ENCODE measurements at regions not wholly inside any gene's neighbourhood (a gene's known extent, or its start where the extent isn't known, plus 50 kb on each side); places are given as distances from the start of the nearest gene placed in this dataset.
"Not testable (repeated sequence)": the region's sequence is repeated elsewhere in the genome, so short reads cannot be mapped to it uniquely, and the experiment has no call there.

DNA sequence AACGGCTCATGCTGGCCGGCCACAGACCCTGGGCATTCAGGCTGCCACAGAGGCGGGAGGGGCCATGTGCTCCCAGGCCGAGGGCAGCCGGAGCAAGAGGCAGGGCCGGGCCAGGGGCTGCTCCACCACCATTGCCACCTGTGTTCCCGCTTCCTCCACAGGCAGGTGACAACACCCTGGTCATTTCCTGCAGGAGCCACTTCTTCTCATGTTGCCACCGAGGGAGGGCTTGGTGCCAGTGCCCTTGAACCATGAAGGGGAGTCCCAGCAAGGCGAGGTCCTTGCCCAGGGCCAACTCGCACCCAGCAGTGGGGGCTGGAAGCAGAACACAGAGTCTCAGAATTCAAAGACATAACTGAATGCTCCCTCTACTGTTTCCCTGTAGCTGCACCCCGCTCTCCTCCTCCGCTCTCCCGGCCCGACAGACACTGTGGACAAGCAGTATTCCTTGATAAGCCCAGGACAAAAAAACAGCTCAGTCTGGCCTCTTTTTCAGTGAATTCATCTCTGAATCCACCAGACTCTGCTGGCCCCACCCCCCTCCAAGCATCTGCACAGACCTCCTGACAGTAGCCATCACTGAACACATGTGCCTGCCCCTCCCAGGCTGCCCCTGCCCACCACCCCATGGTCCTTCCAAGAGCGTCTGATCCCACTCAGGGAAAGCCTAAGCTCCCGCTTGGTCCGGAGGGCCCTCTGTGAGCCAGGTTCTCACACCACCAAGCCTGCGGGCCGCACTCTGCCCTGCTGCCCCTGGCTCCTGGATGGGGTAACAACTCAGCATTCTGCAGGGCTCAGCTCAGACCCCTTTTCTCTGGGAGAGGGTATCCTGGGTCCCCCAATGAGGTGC lies 1074.9 kb downstream of the RPIA start:
- H3K27me3 Mint-ChIP-seq; H3K4me1 Mint-ChIP-seq (ENCODE audit: unreplicated experiment); H3K36me3 Mint-ChIP-seq; H3K27ac Mint-ChIP-seq; H3K4me3 Mint-ChIP-seq: not testable (repeated sequence)
- peak; percentile 68 for DNase-seq (ENCODE audit: extremely low spot score, unreplicated experiment)
- H3K9me3 Mint-ChIP-seq, result peaks cover 23% of the 10 kb centered on the region

DNA sequence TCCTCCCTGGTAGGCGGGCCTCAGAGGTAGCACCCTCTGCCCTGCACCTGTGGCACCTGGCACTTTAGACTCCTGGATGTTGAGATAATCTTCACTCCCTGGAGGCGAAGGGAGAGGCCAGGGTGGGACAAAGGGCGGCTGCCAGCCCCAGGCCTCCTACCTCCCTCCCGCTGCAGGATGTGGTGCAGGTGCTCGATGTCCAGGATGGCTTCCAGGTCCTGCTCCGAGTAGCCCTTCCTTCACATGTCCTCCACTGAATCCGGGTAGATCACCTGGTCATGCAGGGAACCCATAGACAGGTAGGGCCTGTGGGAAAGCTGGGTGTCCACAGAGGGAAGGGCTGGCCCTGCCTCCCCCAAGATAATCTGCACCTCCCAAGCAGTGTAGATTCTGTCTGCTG lies 1075.6 kb downstream of the RPIA start:
- not testable (repeated sequence) for H3K4me1 Mint-ChIP-seq (ENCODE audit: unreplicated experiment); H3K4me3 Mint-ChIP-seq; DNase-seq (ENCODE audit: extremely low spot score, unreplicated experiment); H3K36me3 Mint-ChIP-seq; H3K27me3 Mint-ChIP-seq; H3K27ac Mint-ChIP-seq
- peaks cover 19% of the 10 kb centered on the region for H3K9me3 Mint-ChIP-seq

DNA sequence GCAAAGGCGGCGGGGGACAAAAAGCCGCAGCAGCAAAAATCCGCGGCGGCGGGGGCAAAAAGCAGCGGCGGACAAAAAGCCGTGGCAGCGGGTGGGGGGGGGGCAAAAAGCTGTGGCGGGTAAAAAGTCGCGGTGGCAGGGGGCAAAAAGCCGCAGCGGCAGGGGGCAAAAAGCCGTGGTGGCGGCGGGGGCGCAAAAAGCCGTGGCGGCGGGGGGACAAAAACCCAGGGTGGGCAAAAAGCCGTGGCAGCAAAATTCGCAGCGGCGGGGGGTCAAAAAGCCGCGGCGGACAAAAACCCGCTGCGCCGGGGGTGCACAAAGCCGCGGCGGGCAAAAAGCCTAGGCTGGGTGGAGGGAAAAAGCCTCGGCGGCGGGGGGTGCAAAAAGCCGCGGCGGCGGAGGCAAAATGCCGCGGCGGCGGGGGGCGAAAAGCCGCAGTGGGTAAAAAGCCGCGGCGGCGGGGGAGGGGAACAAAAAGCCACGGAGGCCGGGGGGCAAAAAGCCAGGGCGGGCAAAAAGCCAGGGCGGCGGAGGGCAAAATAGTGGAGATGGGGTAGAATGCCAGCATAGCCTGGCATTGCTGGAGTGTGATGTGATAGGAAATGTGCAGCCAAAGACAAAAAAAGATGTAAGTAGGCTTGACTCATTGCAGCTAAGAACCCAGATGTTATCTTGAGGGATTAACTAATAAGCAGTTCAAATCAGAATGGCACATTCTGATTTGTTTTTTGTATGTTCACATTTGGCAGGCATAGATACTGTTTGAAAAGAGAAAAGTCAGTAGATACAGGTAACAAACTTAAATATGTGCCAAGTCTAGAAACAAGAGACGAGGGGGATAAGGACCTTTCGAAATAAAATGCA lies 1076.3 kb downstream of the RPIA start:
- H3K9me3 Mint-ChIP-seq, result peaks cover 22% of the 10 kb centered on the region
- no peak overlapping the region for H3K27ac Mint-ChIP-seq
- no peaks in the 10 kb centered on the region for H3K27me3 Mint-ChIP-seq
- DNase-seq (ENCODE audit: extremely low spot score, unreplicated experiment), result peak; percentile 72
- TF ChIP-seq, protein P1, sequence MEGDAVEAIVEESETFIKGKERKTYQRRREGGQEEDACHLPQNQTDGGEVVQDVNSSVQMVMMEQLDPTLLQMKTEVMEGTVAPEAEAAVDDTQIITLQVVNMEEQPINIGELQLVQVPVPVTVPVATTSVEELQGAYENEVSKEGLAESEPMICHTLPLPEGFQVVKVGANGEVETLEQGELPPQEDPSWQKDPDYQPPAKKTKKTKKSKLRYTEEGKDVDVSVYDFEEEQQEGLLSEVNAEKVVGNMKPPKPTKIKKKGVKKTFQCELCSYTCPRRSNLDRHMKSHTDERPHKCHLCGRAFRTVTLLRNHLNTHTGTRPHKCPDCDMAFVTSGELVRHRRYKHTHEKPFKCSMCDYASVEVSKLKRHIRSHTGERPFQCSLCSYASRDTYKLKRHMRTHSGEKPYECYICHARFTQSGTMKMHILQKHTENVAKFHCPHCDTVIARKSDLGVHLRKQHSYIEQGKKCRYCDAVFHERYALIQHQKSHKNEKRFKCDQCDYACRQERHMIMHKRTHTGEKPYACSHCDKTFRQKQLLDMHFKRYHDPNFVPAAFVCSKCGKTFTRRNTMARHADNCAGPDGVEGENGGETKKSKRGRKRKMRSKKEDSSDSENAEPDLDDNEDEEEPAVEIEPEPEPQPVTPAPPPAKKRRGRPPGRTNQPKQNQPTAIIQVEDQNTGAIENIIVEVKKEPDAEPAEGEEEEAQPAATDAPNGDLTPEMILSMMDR (conservative IDR thresholded peaks at IDR 0.05), result no peak
- no peaks in the 10 kb centered on the region for H3K36me3 Mint-ChIP-seq
- H3K4me3 Mint-ChIP-seq, result no peak overlapping the region
- H3K4me1 Mint-ChIP-seq (ENCODE audit: unreplicated experiment), result no peaks in the 10 kb centered on the region

GRCh38 chr2:89775885-89776284 lies 1084.4 kb downstream of the RPIA start:
- Mint-ChIP-seq H3K4me1 (ENCODE audit: unreplicated experiment) (no peaks in the 10 kb centered on the region), H3K9me3 (peaks cover 19% of the 10 kb centered on the region), H3K27me3 (no peaks in the 10 kb centered on the region), H3K36me3 (peaks cover 10% of the 10 kb centered on the region), H3K4me3 (no peak overlapping the region), H3K27ac (no peak overlapping the region)
- no peak for DNase-seq (ENCODE audit: extremely low spot score, unreplicated experiment)
- TF ChIP-seq, protein P1 (conservative IDR thresholded peaks at IDR 0.05), result no peak

GRCh38 chr2:89780318-89780717 lies 1088.8 kb downstream of the RPIA start:
- TF ChIP-seq, protein P1 (conservative IDR thresholded peaks at IDR 0.05), result no peak
- Mint-ChIP-seq H3K27ac (no peak overlapping the region), H3K9me3 (peaks cover 28% of the 10 kb centered on the region), H3K4me1 (ENCODE audit: unreplicated experiment) (no peaks in the 10 kb centered on the region), H3K36me3 (peaks cover 13% of the 10 kb centered on the region), H3K4me3 (no peak overlapping the region), H3K27me3 (no peaks in the 10 kb centered on the region)
- no peak for DNase-seq (ENCODE audit: extremely low spot score, unreplicated experiment)

- no peak overlapping the region for H3K4me3 Mint-ChIP-seq
- no peaks in the 10 kb centered on the region for H3K27me3 Mint-ChIP-seq
- peaks cover 21% of the 10 kb centered on the region for H3K9me3 Mint-ChIP-seq
Observed at GRCh38 chr2:89781962-89782361, 1090.5 kb downstream of the RPIA start.

More at GRCh38 chr2:89781962-89782361, 1090.5 kb downstream of the RPIA start:
- no peak overlapping the region for H3K27ac Mint-ChIP-seq
- H3K36me3 Mint-ChIP-seq, result peaks cover 8% of the 10 kb centered on the region
- no peak for DNase-seq (ENCODE audit: extremely low spot score, unreplicated experiment)
- no peaks in the 10 kb centered on the region for H3K4me1 Mint-ChIP-seq (ENCODE audit: unreplicated experiment)
- TF ChIP-seq, protein P1 (conservative IDR thresholded peaks at IDR 0.05), result no peak

Data from type B pancreatic cell (in vitro differentiated cells).